D341Med (cell line): ENCODE measurements at regions not wholly inside any gene's neighbourhood (a gene's known extent, or its start where the extent isn't known, plus 50 kb on each side); places are given as distances from the start of the nearest gene placed in this dataset.
"Not testable (repeated sequence)": the region's sequence is repeated elsewhere in the genome, so short reads cannot be mapped to it uniquely, and the experiment has no call there.

Experiments
- DNase-seq: peaks from one replicate; pipeline ENCODE4 v3.0.0; 2012; ENCODE audit warnings: low spot score

GRCh38 chr7:19296617-19297016, 151.4 kb upstream of the FERD3L start:
- no peak for DNase-seq

GRCh38 chr7:19295376-19295775, 150.2 kb upstream of the FERD3L start:
- DNase-seq: no peak

- DNase-seq: no peak
Observed at GRCh38 chr7:19294619-19295018, 149.4 kb upstream of the FERD3L start.

- no peak for DNase-seq
Observed at GRCh38 chr7:19293431-19293830, 148.2 kb upstream of the FERD3L start.

GRCh38 chr7:19290968-19291367, 145.7 kb upstream of the FERD3L start:
- no peak for DNase-seq

GRCh38 chr7:19290066-19290465, 144.8 kb upstream of the FERD3L start:
- no peak for DNase-seq

GRCh38 chr7:19284596-19285300, 139.5 kb upstream of the FERD3L start:
- DNase-seq: no peak

GRCh38 chr7:19284136-19284535, 138.9 kb upstream of the FERD3L start:
- no peak for DNase-seq

GRCh38 chr7:19275000-19275399, 129.8 kb upstream of the FERD3L start:
- no peak for DNase-seq

- DNase-seq: not testable (repeated sequence)
Observed at GRCh38 chr7:19272329-19272728, 127.1 kb upstream of the FERD3L start.

GRCh38 chr7:19269301-19269700, 124.1 kb upstream of the FERD3L start:
- DNase-seq: no peak

GRCh38 chr7:19268737-19269136, 123.5 kb upstream of the FERD3L start:
- DNase-seq: no peak

GRCh38 chr7:19262826-19263225, 117.6 kb upstream of the FERD3L start:
- no peak for DNase-seq

- DNase-seq: no peak
Observed at GRCh38 chr7:19249281-19249680, 104.1 kb upstream of the FERD3L start.

GRCh38 chr7:19248681-19249080, 103.5 kb upstream of the FERD3L start:
- DNase-seq: no peak

- DNase-seq: no peak
Observed at GRCh38 chr7:19248115-19248514, 102.9 kb upstream of the FERD3L start.

GRCh38 chr7:19247017-19247416, 101.8 kb upstream of the FERD3L start:
- DNase-seq: no peak

GRCh38 chr7:19242246-19242645, 97.0 kb upstream of the FERD3L start:
- DNase-seq: no peak

GRCh38 chr7:19239951-19240350, 94.7 kb upstream of the FERD3L start:
- DNase-seq: no peak

GRCh38 chr7:19235680-19236079, 90.5 kb upstream of the FERD3L start:
- no peak for DNase-seq

- DNase-seq: no peak
Observed at GRCh38 chr7:19224951-19225350, 79.7 kb upstream of the FERD3L start.

- no peak for DNase-seq
Observed at GRCh38 chr7:19215412-19215811, 70.2 kb upstream of the FERD3L start.

- no peak for DNase-seq
Observed at GRCh38 chr7:19213746-19214145, 68.5 kb upstream of the FERD3L start.

GRCh38 chr7:19210893-19211413, 65.7 kb upstream of the FERD3L start:
- no peak for DNase-seq
